Rectal smooth muscle tissue (tissue), 1 donor: ENCODE measurements at regions not wholly inside any gene's neighbourhood (a gene's known extent, or its start where the extent isn't known, plus 50 kb on each side); places are given as distances from the start of the nearest gene placed in this dataset.

Experiments used
- H3K27ac ChIP-seq: one replicate; pipeline ENCODE4 v1.7.0; 2013; ENCODE audit warnings: low read depth, low read length, inconsistent platforms
- H3K27me3 ChIP-seq: one replicate; pipeline ENCODE4 v1.7.0; 2013; ENCODE audit warnings: low read length; ENCODE audit not compliant: control insufficient read depth, insufficient read depth
- H3K36me3 ChIP-seq: one replicate; pipeline ENCODE4 v1.7.0; 2013; ENCODE audit warnings: low read length; ENCODE audit not compliant: control insufficient read depth, insufficient read depth
- H3K4me1 ChIP-seq: one replicate; pipeline ENCODE4 v1.7.0; 2013; ENCODE audit warnings: low read length; ENCODE audit not compliant: control insufficient read depth, insufficient read depth
- H3K4me3 ChIP-seq: one replicate; pipeline ENCODE4 v1.7.0; 2013; ENCODE audit warnings: low read length
- H3K9ac ChIP-seq: one replicate; pipeline ENCODE4 v1.7.0; 2013; ENCODE audit warnings: low read length

DNA sequence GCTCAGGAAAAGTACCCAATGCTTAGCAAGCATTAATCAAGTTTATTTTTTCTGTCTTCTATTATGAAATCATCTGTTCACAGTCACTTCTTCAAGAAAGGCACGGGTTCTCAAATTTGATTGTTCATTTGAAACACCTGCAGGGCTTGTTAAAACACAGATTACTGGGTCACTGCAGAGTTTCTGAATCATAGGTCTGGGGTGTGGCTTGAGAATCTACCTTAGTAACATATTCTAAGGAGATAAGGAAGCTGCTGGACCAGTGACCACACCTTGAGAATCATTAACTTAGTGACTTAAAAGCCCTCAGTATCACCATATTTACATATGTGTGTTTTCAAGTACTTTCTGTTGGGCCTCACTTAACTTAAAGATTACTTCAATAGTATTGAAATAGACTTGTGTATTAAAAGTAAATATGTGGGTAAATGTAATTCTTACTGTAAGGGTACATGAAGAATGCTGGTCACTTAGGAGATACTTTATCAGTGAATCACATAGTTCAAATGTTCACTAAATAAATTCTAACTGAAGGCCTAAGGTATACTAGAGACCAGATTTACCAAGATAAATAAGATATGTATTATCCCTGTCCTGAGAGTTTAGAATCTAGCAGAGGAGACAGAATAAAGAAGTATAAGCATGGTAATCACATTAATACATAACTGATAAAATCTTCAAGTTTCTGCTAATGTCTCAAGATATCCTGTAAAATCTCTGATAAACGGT is 1342.1 kb upstream of the C9orf72 start:
- no peaks in the 10 kb centered on the region for H3K4me1 ChIP-seq
- no peak overlapping the region for H3K9ac ChIP-seq
- no peaks in the 10 kb centered on the region for H3K27me3 ChIP-seq
- H3K4me3 ChIP-seq = no peak overlapping the region
- H3K27ac ChIP-seq = no peak overlapping the region
- H3K36me3 ChIP-seq = no peaks in the 10 kb centered on the region

DNA sequence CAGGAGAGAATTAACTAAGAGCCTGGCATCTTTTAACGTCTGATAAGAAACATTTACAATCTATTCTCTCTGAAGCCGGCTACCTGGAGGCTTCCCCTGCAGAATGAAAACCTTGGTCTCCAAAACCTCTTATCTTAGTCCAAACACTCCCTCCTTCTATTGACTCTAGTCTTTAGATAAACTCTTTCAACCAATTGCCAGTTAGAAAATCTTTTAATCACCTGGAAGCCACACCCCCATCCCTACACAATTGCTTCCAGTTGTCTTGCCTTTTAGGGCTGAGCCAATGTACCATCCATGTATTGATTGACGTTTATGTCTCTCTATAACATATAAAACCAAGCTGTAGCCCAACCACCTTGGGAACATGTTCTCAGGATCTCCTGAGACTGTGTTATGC is 1343.1 kb upstream of the C9orf72 start:
- Histone ChIP-seq H3K36me3 (no peaks in the 10 kb centered on the region), H3K27me3 (no peaks in the 10 kb centered on the region), H3K4me1 (no peaks in the 10 kb centered on the region), H3K4me3 (no peak overlapping the region), H3K9ac (no peak overlapping the region), H3K27ac (no peak overlapping the region)

DNA sequence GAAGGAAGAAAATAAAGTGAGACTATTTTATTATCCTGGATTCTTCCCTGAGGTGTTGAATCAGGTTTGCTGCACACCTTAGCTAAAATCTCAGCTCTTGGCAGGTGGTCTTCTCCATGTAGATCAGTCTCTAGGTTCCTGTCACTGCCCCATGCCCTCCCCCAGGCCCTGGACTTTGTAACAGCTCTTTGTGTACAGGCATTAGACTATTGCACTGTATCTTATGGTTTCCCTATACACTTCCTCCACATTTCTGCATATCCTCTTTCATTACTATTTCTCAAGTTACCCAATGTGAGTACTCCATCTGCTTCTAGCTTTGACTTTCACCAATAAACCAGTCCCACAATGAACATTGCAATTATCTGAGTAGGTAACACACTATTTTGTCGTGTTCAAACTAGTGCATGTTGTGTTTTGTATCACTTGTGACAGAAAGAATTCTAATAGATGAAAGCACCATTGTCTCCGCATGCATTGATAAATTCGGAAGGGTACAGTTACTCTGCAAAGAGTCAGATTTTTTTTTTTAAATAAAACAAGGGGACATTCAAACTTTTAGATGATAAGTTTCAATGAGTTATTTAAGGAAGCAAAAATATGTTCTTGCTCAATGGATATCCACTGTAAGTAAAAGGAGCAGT is 1348.7 kb upstream of the C9orf72 start:
- H3K4me3 ChIP-seq = no peak overlapping the region
- no peak overlapping the region for H3K9ac ChIP-seq
- no peaks in the 10 kb centered on the region for H3K27me3 ChIP-seq
- H3K27ac ChIP-seq = no peak overlapping the region
- H3K36me3 ChIP-seq = no peaks in the 10 kb centered on the region
- no peaks in the 10 kb centered on the region for H3K4me1 ChIP-seq

DNA sequence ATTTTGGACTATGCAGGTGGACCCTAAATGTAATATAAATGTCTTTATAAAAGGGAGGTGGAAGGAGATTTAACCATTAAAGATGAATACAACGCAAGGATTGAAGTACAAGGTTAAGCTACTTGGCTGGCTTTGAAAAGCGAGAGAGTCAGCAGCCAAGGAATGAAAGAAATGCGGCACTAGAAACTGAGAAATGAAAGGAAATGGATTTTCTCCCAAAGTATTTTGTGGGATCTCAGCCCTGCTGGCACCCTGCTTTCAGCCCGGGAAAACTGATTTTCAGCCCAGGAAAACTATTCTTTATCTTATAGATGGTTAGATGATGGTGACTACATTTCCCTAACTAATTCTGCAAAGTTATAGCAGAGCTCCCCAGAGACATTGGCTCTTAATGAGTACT is 1349.6 kb upstream of the C9orf72 start:
- H3K36me3 ChIP-seq = no peaks in the 10 kb centered on the region
- H3K27ac ChIP-seq = no peak overlapping the region
- no peaks in the 10 kb centered on the region for H3K4me1 ChIP-seq
- H3K9ac ChIP-seq = no peak overlapping the region
- no peaks in the 10 kb centered on the region for H3K27me3 ChIP-seq
- H3K4me3 ChIP-seq = no peak overlapping the region

DNA sequence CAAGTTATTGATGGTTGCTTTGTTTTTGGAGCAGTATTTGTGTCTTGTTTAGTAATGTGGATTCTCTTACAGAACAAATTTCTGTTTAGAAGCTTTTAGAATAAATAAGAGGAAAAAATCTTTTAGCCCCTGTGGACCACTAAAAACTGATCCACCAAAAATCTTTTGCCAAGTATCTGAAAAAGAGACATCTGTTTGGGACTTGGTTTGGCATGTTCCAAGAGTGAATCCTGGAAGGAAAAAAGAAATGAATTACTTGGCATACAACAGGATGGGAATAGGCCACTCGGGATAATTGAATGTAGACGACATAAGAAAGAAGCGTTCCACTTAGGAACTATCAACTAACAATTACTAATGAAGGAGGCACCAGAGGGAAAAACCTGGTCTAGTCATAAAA is 1350.1 kb upstream of the C9orf72 start:
- H3K4me3 ChIP-seq = no peak overlapping the region
- H3K36me3 ChIP-seq = no peaks in the 10 kb centered on the region
- H3K27me3 ChIP-seq = no peaks in the 10 kb centered on the region
- no peak overlapping the region for H3K9ac ChIP-seq
- H3K27ac ChIP-seq = no peak overlapping the region
- H3K4me1 ChIP-seq = no peaks in the 10 kb centered on the region

DNA sequence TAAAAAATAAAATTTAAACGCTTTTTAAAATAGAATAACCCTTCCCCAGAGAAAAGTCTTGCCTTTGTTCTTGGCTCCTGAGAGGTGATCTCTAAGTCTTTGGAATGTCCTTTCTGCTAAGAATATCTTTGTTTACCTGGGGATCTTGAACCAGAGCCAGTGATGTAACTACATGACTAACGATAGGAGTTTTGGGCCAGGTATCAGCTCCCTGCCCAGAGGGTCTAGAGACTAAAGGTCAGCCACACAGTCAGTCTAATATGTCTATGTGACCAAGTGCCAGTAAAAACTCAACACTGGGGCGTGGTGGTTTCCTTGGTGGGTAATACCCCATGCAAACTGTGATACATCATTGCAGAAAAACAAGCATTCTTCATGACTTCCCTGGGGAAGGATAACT is 1351.9 kb upstream of the C9orf72 start:
- no peaks in the 10 kb centered on the region for H3K4me1 ChIP-seq
- no peaks in the 10 kb centered on the region for H3K27me3 ChIP-seq
- H3K4me3 ChIP-seq = no peak overlapping the region
- no peaks in the 10 kb centered on the region for H3K36me3 ChIP-seq
- no peak overlapping the region for H3K27ac ChIP-seq
- H3K9ac ChIP-seq = no peak overlapping the region

DNA sequence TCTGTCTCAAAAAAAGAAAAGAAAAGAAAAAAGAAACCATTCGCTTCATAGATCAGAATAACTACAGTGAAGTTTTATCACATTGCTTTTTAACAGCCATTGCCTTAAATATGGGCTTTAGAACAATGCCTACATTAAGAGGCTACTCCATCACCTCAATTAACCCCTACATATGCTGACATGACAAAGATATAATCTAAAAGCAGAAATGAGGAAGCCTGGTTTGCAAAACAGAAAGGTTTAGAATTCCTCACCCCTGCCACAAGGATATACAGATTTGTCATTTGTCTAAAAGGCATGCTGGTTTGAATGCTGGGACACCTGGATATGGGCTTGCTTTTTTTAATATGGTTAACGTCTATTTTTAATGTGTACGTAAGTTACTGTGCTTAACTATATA is 1353.0 kb upstream of the C9orf72 start:
- H3K4me1 ChIP-seq = no peaks in the 10 kb centered on the region
- H3K27me3 ChIP-seq = no peaks in the 10 kb centered on the region
- no peaks in the 10 kb centered on the region for H3K36me3 ChIP-seq
- no peak overlapping the region for H3K4me3 ChIP-seq
- H3K9ac ChIP-seq = no peak overlapping the region
- no peak overlapping the region for H3K27ac ChIP-seq

DNA sequence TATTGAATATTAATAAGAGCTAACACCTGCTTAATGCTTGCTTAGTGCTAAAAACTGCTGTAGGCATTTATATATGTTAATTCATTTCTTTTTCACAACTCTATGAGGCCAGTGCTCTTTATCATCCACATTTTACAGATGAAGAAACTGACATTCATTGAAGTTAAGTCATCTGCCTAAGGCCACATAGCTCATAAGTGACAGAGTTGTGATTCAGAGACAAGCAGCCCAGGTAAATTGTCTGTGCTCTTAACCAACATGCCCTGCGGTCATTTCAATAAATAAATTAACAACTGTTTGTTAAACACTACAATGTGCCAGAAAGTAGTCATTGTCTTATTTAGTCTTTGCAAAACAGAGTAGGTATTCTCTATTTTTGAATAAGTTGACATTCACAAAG is 1354.4 kb upstream of the C9orf72 start:
- no peak overlapping the region for H3K27ac ChIP-seq
- H3K27me3 ChIP-seq = no peaks in the 10 kb centered on the region
- no peak overlapping the region for H3K9ac ChIP-seq
- no peak overlapping the region for H3K4me3 ChIP-seq
- no peaks in the 10 kb centered on the region for H3K4me1 ChIP-seq
- no peaks in the 10 kb centered on the region for H3K36me3 ChIP-seq

DNA sequence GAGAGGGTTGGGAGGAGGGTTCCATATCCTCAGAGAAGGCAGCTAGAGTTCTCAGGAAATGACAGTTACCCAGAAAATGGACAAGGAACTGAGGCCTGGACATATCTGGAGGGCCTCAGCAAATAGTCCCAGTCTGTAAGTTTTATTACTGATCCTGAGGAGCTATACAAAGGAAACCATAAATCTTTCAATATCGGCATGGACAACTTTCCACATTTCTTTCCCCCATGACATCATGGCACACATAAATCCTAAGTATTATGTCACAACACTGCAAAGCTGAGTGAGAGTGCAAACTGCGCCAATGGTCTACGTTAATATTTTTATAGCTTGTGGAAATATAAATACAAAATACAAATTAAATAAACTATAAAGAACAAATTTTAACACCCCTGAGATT is 1356.2 kb upstream of the C9orf72 start:
- Histone ChIP-seq H3K27me3 (no peaks in the 10 kb centered on the region), H3K4me1 (no peaks in the 10 kb centered on the region), H3K4me3 (no peak overlapping the region), H3K27ac (no peak overlapping the region), H3K36me3 (no peaks in the 10 kb centered on the region), H3K9ac (no peak overlapping the region)

DNA sequence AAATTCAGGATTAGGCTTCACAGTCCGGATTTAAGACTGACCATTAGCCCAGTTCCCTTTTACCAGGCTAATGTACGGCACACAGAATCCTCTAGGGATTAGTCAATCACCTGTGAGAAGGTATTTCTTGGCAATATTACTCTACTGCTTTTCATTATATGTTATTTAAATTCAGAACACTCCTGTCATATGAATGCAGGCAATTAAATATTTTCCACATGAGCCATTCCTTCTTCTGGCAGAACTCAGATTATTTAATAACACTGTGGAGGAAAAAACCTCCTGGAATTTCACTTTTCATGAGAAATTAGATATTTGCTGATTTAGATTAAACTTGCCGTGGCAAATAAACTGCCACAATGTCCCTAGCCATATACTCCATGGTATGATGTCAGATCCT is 1357.5 kb upstream of the C9orf72 start:
- no peaks in the 10 kb centered on the region for H3K4me1 ChIP-seq
- no peaks in the 10 kb centered on the region for H3K36me3 ChIP-seq
- H3K4me3 ChIP-seq = no peak overlapping the region
- H3K9ac ChIP-seq = no peak overlapping the region
- no peaks in the 10 kb centered on the region for H3K27me3 ChIP-seq
- H3K27ac ChIP-seq = no peak overlapping the region

DNA sequence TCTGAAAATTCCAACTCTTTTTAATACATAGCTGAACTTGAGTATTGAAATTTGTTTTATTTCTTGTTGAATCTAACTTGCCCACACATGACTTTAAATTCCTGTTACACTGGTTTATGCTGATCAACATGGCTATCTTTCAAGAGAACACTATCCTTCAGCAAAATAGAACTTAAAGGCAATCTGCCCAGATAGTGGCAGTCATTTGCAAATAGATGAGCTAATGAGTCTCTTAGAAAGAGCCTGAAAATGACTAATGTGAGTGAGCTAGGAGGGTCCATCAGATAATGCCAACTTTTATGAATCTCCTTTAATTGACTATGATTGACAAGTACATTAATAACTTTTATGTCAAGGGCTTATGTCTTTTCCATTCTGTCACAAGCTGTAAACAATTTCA is 1360.8 kb upstream of the C9orf72 start:
- H3K27ac ChIP-seq = no peak overlapping the region
- H3K9ac ChIP-seq = no peak overlapping the region
- H3K36me3 ChIP-seq = no peaks in the 10 kb centered on the region
- no peak overlapping the region for H3K4me3 ChIP-seq
- no peaks in the 10 kb centered on the region for H3K27me3 ChIP-seq
- no peaks in the 10 kb centered on the region for H3K4me1 ChIP-seq

DNA sequence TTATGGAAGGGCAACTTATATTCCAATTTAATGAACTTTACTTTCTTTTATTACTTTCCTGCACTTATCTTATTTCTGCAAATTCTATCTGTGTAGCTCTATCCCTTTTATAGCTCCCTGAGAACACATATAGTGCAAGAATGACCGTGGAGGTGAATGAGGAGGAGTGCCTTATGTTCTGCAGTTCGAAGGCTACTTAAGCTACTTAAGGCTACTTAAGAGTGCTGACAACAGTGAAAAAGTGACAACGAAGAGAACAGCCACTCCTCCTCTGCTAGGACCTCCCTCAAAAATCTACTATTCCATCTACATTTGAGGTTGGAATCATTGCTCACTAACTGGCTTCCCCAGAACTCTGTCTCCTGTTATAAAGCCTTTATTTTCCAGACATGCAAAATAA is 1365.7 kb upstream of the C9orf72 start:
- no peak overlapping the region for H3K27ac ChIP-seq
- no peak overlapping the region for H3K9ac ChIP-seq
- H3K27me3 ChIP-seq = no peaks in the 10 kb centered on the region
- H3K4me1 ChIP-seq = no peaks in the 10 kb centered on the region
- H3K4me3 ChIP-seq = no peak overlapping the region
- no peaks in the 10 kb centered on the region for H3K36me3 ChIP-seq

DNA sequence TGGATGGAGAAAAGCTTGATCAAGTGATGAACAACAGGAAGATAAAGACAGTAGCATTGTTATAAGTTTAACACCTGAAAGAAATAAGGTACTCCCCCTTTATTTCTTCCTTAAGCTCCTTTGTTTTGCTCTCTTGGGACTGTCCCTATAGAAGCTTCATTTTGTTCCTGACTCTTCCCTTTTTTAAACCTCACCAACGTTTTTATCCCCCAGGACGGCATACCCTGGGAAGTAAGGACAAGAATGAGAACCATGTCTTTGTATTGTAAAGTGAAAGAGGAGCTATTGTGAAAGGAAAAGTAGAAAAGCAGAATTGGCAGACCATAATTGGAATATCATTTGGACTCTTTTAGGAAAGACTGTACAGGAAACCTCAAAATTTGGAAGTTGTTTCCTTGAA is 1368.6 kb upstream of the C9orf72 start:
- H3K36me3 ChIP-seq = no peaks in the 10 kb centered on the region
- H3K4me3 ChIP-seq = no peak overlapping the region
- H3K4me1 ChIP-seq = no peaks in the 10 kb centered on the region
- H3K27me3 ChIP-seq = no peaks in the 10 kb centered on the region
- no peak overlapping the region for H3K9ac ChIP-seq
- H3K27ac ChIP-seq = no peak overlapping the region
